ENCODE measurements at regions not wholly inside any gene's neighbourhood (a gene's known extent, or its start where the extent isn't known, plus 50 kb on each side); places are given as distances from the start of the nearest gene placed in this dataset.

DNA sequence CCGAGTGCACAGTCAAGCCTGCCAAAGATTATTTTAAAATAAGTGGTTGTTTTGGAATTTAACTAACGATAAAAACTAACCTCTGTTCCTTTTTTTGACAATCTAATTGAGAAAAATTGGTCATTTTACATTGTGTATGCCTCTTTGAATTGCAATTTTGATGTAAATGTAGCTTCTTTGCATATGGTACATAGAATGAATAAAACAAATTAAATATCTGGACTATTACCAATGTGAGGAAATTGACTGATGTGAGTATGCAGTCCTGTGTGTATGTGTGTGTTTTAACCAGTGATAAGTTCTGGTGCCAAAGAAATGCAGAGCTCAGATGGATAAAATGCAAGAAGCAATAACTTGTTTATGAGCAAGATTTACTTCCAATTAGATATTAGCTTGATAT, 281.3 kb upstream of the ZP4 start:
- Histone ChIP-seq H3K4me2 (ENCODE audit: insufficient read depth, insufficient read length, low read length) (no peak overlapping the region), H2BK120ac (ENCODE audit: low read depth, low read length, poor library complexity, severe bottlenecking) (no peak overlapping the region), H3K9ac (ENCODE audit: extremely low read depth, insufficient read length, low read length) (no peak overlapping the region), H4K8ac (replicated peaks; ENCODE audit: insufficient read length, low read depth, low read length) (no peak overlapping the region), H4K20me1 (ENCODE audit: control insufficient read depth, insufficient read depth, insufficient read length) (no peaks in the 10 kb centered on the region), H3K23me2 (ENCODE audit: insufficient read length, low read depth, low read length, poor library complexity, severe bottlenecking) (no peaks in the 10 kb centered on the region), H2AFZ (ENCODE audit: low read length) (no peak overlapping the region), H3K18ac (ENCODE audit: insufficient read length, low read depth, low read length) (no peak overlapping the region), H3K9me3 (ENCODE audit: control insufficient read depth, low read depth, low read length) (no peaks in the 10 kb centered on the region), H4K91ac (ENCODE audit: insufficient read length, low read depth, low read length) (no peak overlapping the region), H4K5ac (ENCODE audit: insufficient read length, low read depth, low read length) (no peak overlapping the region), H3K27me3 (ENCODE audit: insufficient read depth, low read length) (no peaks in the 10 kb centered on the region), H3T11ph (ENCODE audit: low read length) (no peak overlapping the region), H3K79me2 (ENCODE audit: insufficient read depth, low read length) (no peaks in the 10 kb centered on the region), H3K4me1 (ENCODE audit: insufficient read depth, low read length) (peaks cover 4% of the 10 kb centered on the region; the same call in 1 of the 2 replicates), H3K4ac (ENCODE audit: low read depth, low read length) (no peak overlapping the region), H3K27ac (ENCODE audit: insufficient read length, low read depth, low read length) (no peak overlapping the region), H3K79me1 (ENCODE audit: insufficient read depth, low read depth, low read length, poor library complexity, severe bottlenecking) (no peaks in the 10 kb centered on the region), H3K56ac (ENCODE audit: insufficient read length, low read depth, low read length) (no peak overlapping the region), H2BK5ac (ENCODE audit: insufficient read length, low read length) (no peak overlapping the region), H3K23ac (ENCODE audit: insufficient read length, low read depth, low read length) (no peak overlapping the region), H2BK12ac (ENCODE audit: insufficient read length, low read depth, low read length) (no peak overlapping the region), H2AK5ac (ENCODE audit: insufficient read length, low read length) (no peak overlapping the region), H2BK15ac (ENCODE audit: low read depth, low read length) (no peak overlapping the region), H2BK20ac (ENCODE audit: low read depth, low read length, poor library complexity, severe bottlenecking) (no peak overlapping the region), H3K14ac (ENCODE audit: insufficient read depth, low read length) (no peak overlapping the region)
- Mint-ChIP-seq H3K27me3 (ENCODE audit: low read depth) (no peaks in the 10 kb centered on the region), H3K27ac (no peak overlapping the region), H3K9me3 (no peaks in the 10 kb centered on the region; a peak in 1 of 5 replicates), H3K4me1 (peaks cover 3 to 13% of the 10 kb centered on the region in 2 experiments), H3K36me3 (ENCODE audit: insufficient read depth in 1 of 3, low read depth in 3 of 3) (peaks cover 0 to 8% (median 3%) of the 10 kb centered on the region in 3 experiments; a peak in 4 of 7 replicates), H3K4me3 (no peak overlapping the region)
- TF ChIP-seq, protein P1, sequence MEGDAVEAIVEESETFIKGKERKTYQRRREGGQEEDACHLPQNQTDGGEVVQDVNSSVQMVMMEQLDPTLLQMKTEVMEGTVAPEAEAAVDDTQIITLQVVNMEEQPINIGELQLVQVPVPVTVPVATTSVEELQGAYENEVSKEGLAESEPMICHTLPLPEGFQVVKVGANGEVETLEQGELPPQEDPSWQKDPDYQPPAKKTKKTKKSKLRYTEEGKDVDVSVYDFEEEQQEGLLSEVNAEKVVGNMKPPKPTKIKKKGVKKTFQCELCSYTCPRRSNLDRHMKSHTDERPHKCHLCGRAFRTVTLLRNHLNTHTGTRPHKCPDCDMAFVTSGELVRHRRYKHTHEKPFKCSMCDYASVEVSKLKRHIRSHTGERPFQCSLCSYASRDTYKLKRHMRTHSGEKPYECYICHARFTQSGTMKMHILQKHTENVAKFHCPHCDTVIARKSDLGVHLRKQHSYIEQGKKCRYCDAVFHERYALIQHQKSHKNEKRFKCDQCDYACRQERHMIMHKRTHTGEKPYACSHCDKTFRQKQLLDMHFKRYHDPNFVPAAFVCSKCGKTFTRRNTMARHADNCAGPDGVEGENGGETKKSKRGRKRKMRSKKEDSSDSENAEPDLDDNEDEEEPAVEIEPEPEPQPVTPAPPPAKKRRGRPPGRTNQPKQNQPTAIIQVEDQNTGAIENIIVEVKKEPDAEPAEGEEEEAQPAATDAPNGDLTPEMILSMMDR (conservative IDR thresholded peaks at IDR 0.05) = no peak
- DNase-seq = no peak
- no CpG with 5 or more reads among the region's 2 CpGs for WGBS (ENCODE audit: extremely low coverage, insufficient read length, low lambda C conversion rate)
